ENCODE measurements at regions not wholly inside any gene's neighbourhood (a gene's known extent, or its start where the extent isn't known, plus 50 kb on each side); places are given as distances from the start of the nearest gene placed in this dataset.
A peak's percentile ranks its signal among the peaks of the same experiment; 100 is the strongest.

GRCh38 chr17:16887523-16888095, 84.3 kb downstream of the TNFRSF13B start:
- Mint-ChIP-seq H3K4me3 (no peak overlapping the region), H3K9me3 (no peaks in the 10 kb centered on the region; a peak in 1 of 5 replicates)

More at GRCh38 chr17:16887523-16888095, 84.3 kb downstream of the TNFRSF13B start:
- Histone ChIP-seq H3K9ac (ENCODE audit: extremely low read depth, insufficient read length, low read length) (no peak overlapping the region), H4K91ac (ENCODE audit: insufficient read length, low read depth, low read length) (no peak overlapping the region), H3K18ac (ENCODE audit: insufficient read length, low read depth, low read length) (no peak overlapping the region), H3K27me3 (ENCODE audit: insufficient read depth, low read length) (no peaks in the 10 kb centered on the region), H2AK5ac (ENCODE audit: insufficient read length, low read length) (no peak overlapping the region), H2BK5ac (ENCODE audit: insufficient read length, low read length) (no peak overlapping the region), H3K14ac (ENCODE audit: insufficient read depth, low read length) (no peak overlapping the region), H4K20me1 (ENCODE audit: control insufficient read depth, insufficient read depth, insufficient read length) (no peaks in the 10 kb centered on the region), H2BK20ac (ENCODE audit: low read depth, low read length, poor library complexity, severe bottlenecking) (no peak overlapping the region), H4K8ac (replicated peaks; ENCODE audit: insufficient read length, low read depth, low read length) (no peak overlapping the region), H3T11ph (ENCODE audit: low read length) (no peak overlapping the region), H3K4me2 (ENCODE audit: insufficient read depth, insufficient read length, low read length) (no peak overlapping the region), H3K23ac (ENCODE audit: insufficient read length, low read depth, low read length) (no peak overlapping the region), H2BK12ac (ENCODE audit: insufficient read length, low read depth, low read length) (no peak overlapping the region), H3K27ac (ENCODE audit: insufficient read length, low read depth, low read length) (no peak overlapping the region), H2AFZ (ENCODE audit: low read length) (no peak overlapping the region), H3K4me1 (ENCODE audit: insufficient read depth, low read length) (no peaks in the 10 kb centered on the region), H3K56ac (ENCODE audit: insufficient read length, low read depth, low read length) (no peak overlapping the region), H4K5ac (ENCODE audit: insufficient read length, low read depth, low read length) (no peak overlapping the region), H3K79me2 (ENCODE audit: insufficient read depth, low read length) (no peaks in the 10 kb centered on the region), H3K79me1 (ENCODE audit: insufficient read depth, low read depth, low read length, poor library complexity, severe bottlenecking) (no peaks in the 10 kb centered on the region), H2BK15ac (ENCODE audit: low read depth, low read length) (no peak overlapping the region), H3K23me2 (ENCODE audit: insufficient read length, low read depth, low read length, poor library complexity, severe bottlenecking) (no peaks in the 10 kb centered on the region), H3K9me3 (ENCODE audit: control insufficient read depth, low read depth, low read length) (no peaks in the 10 kb centered on the region), H2BK120ac (ENCODE audit: low read depth, low read length, poor library complexity, severe bottlenecking) (no peak overlapping the region), H3K4ac (ENCODE audit: low read depth, low read length) (no peak overlapping the region)
- H3K27ac Mint-ChIP-seq: no peak overlapping the region; a peak in 1 of 7 replicates
- TF ChIP-seq, protein P1, sequence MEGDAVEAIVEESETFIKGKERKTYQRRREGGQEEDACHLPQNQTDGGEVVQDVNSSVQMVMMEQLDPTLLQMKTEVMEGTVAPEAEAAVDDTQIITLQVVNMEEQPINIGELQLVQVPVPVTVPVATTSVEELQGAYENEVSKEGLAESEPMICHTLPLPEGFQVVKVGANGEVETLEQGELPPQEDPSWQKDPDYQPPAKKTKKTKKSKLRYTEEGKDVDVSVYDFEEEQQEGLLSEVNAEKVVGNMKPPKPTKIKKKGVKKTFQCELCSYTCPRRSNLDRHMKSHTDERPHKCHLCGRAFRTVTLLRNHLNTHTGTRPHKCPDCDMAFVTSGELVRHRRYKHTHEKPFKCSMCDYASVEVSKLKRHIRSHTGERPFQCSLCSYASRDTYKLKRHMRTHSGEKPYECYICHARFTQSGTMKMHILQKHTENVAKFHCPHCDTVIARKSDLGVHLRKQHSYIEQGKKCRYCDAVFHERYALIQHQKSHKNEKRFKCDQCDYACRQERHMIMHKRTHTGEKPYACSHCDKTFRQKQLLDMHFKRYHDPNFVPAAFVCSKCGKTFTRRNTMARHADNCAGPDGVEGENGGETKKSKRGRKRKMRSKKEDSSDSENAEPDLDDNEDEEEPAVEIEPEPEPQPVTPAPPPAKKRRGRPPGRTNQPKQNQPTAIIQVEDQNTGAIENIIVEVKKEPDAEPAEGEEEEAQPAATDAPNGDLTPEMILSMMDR (conservative IDR thresholded peaks at IDR 0.05): no peak
- H3K36me3 Mint-ChIP-seq (ENCODE audit: insufficient read depth in 1 of 3, low read depth in 3 of 3): no peaks in the 10 kb centered on the region
- no peaks in the 10 kb centered on the region; the same call in 1 of the 2 replicates for H3K27me3 Mint-ChIP-seq (ENCODE audit: low read depth)
- 0 out of 4 replicates have a peak, but pooled peaks cover 0 to 2% of the 10 kb centered on the region in 2 experiments for H3K4me1 Mint-ChIP-seq
- DNase-seq: peak; percentile 19
- WGBS (ENCODE audit: extremely low coverage, insufficient read length, low lambda C conversion rate): no CpG with 5 or more reads among the region's 4 CpGs

Measured in H9 (cell line).